GM12878 (cell line): ENCODE measurements at regions not wholly inside any gene's neighbourhood (a gene's known extent, or its start where the extent isn't known, plus 50 kb on each side); places are given as distances from the start of the nearest gene placed in this dataset.

Source experiments
- ATAC-seq: fragments of 200-7000 bp; cut with Tn5 transposase; 3 replicates; pipeline ENCODE4 v1.9.1; 2020; ENCODE audit warnings: mild to moderate bottlenecking, moderate library complexity
- BruUV-seq: library from RNA; stranded (reverse); fragments of 400-500 nt; replicated peaks from 2 replicates; lab custom pipeline; 2021; lab: Mats Ljungman, UMichigan
- CTCF ChIA-PET: fragments of 300-600 bp; sonication (Branson Sonifier 250); formaldehyde crosslinking; extraction: SDS; loops from one replicate; lab custom pipeline; 2021; ENCODE audit warnings: inconsistent platforms; lab: Yijun Ruan, JAX
- POLR2A ChIA-PET: fragments of 350-600 bp; formaldehyde crosslinking; extraction: SDS; loops from one replicate; lab custom pipeline; 2021; ENCODE audit warnings: inconsistent platforms; lab: Charles Lee
- RAD21 ChIA-PET: fragments of 300-600 bp; sonication (Branson Sonifier 250); formaldehyde crosslinking; loops from one replicate; lab custom pipeline; 2023; ENCODE audit warnings: antibody characterized with exemption; ENCODE audit not compliant: unreplicated experiment; lab: Charles Lee
- SMC1A ChIA-PET: fragments of 300-600 bp; sonication (Branson Sonifier 250); formaldehyde crosslinking; loops from one replicate; lab custom pipeline; 2023; ENCODE audit not compliant: unreplicated experiment, uncharacterized antibody; lab: Charles Lee
- DNase-seq: peaks from one replicate; pipeline ENCODE4 v3.0.0-alpha.2; 2011; ENCODE audit warnings: low read depth, low spot score
- FAIRE-seq: peaks from 3 replicates; lab custom pipeline; 2011; peaks lifted over from hg19 to GRCh38; lab: Jason Lieb, UNC
- H2AFZ ChIP-seq: 2 replicates; pipeline ENCODE4 v1.6.0; 2011; ENCODE audit warnings: low read depth, low read length, control low read depth; ENCODE audit not compliant: control insufficient read depth
- H3K27ac ChIP-seq: 2 replicates; pipeline ENCODE4 v1.5.1; 2011; ENCODE audit warnings: control low read depth; ENCODE audit not compliant: control insufficient read depth, insufficient read depth
- H3K27me3 ChIP-seq, 2 experiments: replicated peaks in 1 of 2; 2 replicates each; pipeline versions ENCODE4 v1.6.0 to v1.6.1; 2011; ENCODE audit warnings: low read length in 1 of 2; ENCODE audit not compliant: control insufficient read depth in 2 of 2, insufficient read depth in 2 of 2
- H3K36me3 ChIP-seq, 2 experiments: 2 replicates each; pipeline ENCODE4 v1.5.1; 2011; ENCODE audit warnings: low read length in 1 of 2; ENCODE audit not compliant: control insufficient read depth in 2 of 2, insufficient read depth in 2 of 2
- H3K4me1 ChIP-seq: 2 replicates; pipeline ENCODE4 v1.6.1; 2011; ENCODE audit warnings: mild to moderate bottlenecking, low read length, moderate library complexity, mixed read lengths; ENCODE audit not compliant: control insufficient read depth, insufficient read depth
- H3K4me2 ChIP-seq: 2 replicates; pipeline ENCODE4 v1.6.0; 2011; ENCODE audit warnings: control low read depth; ENCODE audit not compliant: control insufficient read depth, insufficient read depth
- H3K4me3 ChIP-seq: fragments of 200-600 bp; sonication (generic); 2 replicates; pipeline ENCODE4 v1.5.1; 2016
- H3K79me2 ChIP-seq: 2 replicates; pipeline ENCODE4 v1.6.0; 2011; ENCODE audit warnings: low read length; ENCODE audit not compliant: control insufficient read depth, insufficient read depth
- H3K9ac ChIP-seq: 2 replicates; pipeline ENCODE4 v1.8.0; 2011; ENCODE audit warnings: low read length, control low read depth, mixed read lengths; ENCODE audit not compliant: control insufficient read depth, insufficient read depth
- H3K9me3 ChIP-seq: replicated peaks from 3 replicates; pipeline ENCODE4 v1.5.1; 2011; ENCODE audit warnings: mild to moderate bottlenecking, low read length; ENCODE audit not compliant: control insufficient read depth, insufficient read depth
- H4K20me1 ChIP-seq: 2 replicates; pipeline ENCODE4 v1.6.0; 2011; ENCODE audit not compliant: control insufficient read depth, insufficient read depth
- ATF2 ChIP-seq: IDR thresholded peaks from 2 replicates; pipeline ENCODE4 v1.6.1; 2012; ENCODE audit warnings: low read length, inconsistent platforms
- BMI1 ChIP-seq: fragments of 450-650 bp; IDR thresholded peaks from 2 replicates; pipeline ENCODE4 v1.6.1; 2016; ENCODE audit warnings: mild to moderate bottlenecking, moderate library complexity, borderline replicate concordance
- EED ChIP-seq: sonication (generic); IDR thresholded peaks from 2 replicates; pipeline ENCODE4 v1.6.1; 2016; ENCODE audit warnings: antibody characterized with exemption, low read depth
- IRF5 ChIP-seq: fragments of 450-650 bp; IDR thresholded peaks from 2 replicates; pipeline ENCODE4 v1.6.1; 2017; ENCODE audit warnings: borderline replicate concordance
- KDM1A ChIP-seq: fragments of 200-600 bp; sonication (generic); IDR thresholded peaks from 2 replicates; pipeline ENCODE4 v1.6.1; 2016; ENCODE audit warnings: borderline replicate concordance
- MYB ChIP-seq: fragments of 150-350 bp; IDR thresholded peaks from 2 replicates; pipeline ENCODE4 v1.6.1; 2014; ENCODE audit warnings: mild to moderate bottlenecking, low read depth, low read length, borderline replicate concordance
- NBN ChIP-seq: fragments of 450-650 bp; IDR thresholded peaks from 2 replicates; pipeline ENCODE4 v1.6.1; 2016
- POU2F2 ChIP-seq: IDR thresholded peaks from 3 replicates; pipeline ENCODE4 v1.6.1; 2011; ENCODE audit warnings: low read depth, mild to moderate bottlenecking, low read length, borderline replicate concordance
- SREBF2 ChIP-seq: IDR thresholded peaks from 2 replicates; pipeline ENCODE4 v1.6.1; 2012; ENCODE audit warnings: mild to moderate bottlenecking, low read length
- SUZ12 ChIP-seq: fragments of 200-600 bp; sonication (generic); IDR thresholded peaks from one replicate; pipeline ENCODE4 v1.6.1; 2018; ENCODE audit warnings: antibody characterized with exemption, mild to moderate bottlenecking; ENCODE audit not compliant: unreplicated experiment
- ZNF24 ChIP-seq: fragments of 450-650 bp; IDR thresholded peaks from 2 replicates; pipeline ENCODE4 v1.6.1; 2017; ENCODE audit warnings: antibody characterized with exemption, mild to moderate bottlenecking
- ZZZ3 ChIP-seq: IDR thresholded peaks from 2 replicates; pipeline ENCODE4 v1.6.1; 2011; ENCODE audit warnings: low read depth; ENCODE audit not compliant: control insufficient read depth, insufficient read length
- WGBS: methylation state at CpG from one replicate; pipeline ENCODE4 v1.1.6; 2016; ENCODE audit warnings: low lambda C conversion rate; ENCODE audit not compliant: insufficient replicate concordance, insufficient coverage; ENCODE audit errors: missing lambda C conversion rate; 5-methylcytosine and 5-hydroxymethylcytosine counted together
- in situ Hi-C: fragments of 300-500 bp; cut with MboI; formaldehyde crosslinking; loops from 9 replicates; pipeline ENCODE4 v1.14.3; 2018; ENCODE audit warnings: mixed read lengths
- intact Hi-C: fragments of 100-400 bp; cut with micrococcal nuclease; formaldehyde crosslinking; loops from one replicate; pipeline ENCODE4 v1.14.2; 2022; ENCODE audit not compliant: unreplicated experiment

GRCh38 chr1:59162665-59163064 lies 134.2 kb upstream of the FGGY start:
- Histone ChIP-seq H3K27ac (no peak overlapping the region), H3K9me3 (peaks cover 2% of the 10 kb centered on the region; the same call in 2 of the 3 replicates), H4K20me1 (no peaks in the 10 kb centered on the region), H3K27me3 (0 out of 4 replicates have a peak, but pooled peaks cover 0 to 2% of the 10 kb centered on the region in 2 experiments), H3K4me2 (no peak overlapping the region), H3K9ac (no peak overlapping the region), H3K4me1 (no peaks in the 10 kb centered on the region), H3K4me3 (no peak overlapping the region), H2AFZ (no peak overlapping the region), H3K36me3 (no peaks in the 10 kb centered on the region), H3K79me2 (no peaks in the 10 kb centered on the region)
- ChIA-PET SMC1A (interaction anchor here (0.6 to 1.4 kb wide), 2 partner anchors 11 to 675 kb away, joined by 3 to 4 read pairs; no protein-coding TSS in a partner anchor), RAD21 (no interaction called here), POLR2A (no interaction called here), CTCF (interaction anchor here (1.5 kb wide), 1 partner anchor 536 kb away, joined by 4 read pairs; no protein-coding TSS in a partner anchor)
- DNase-seq (no peak), ATAC-seq (no peak), FAIRE-seq (no peak)
- in situ Hi-C loops (no loop called here), intact Hi-C loops (no loop called here)
- TF ChIP-seq ZZZ3 (no peak), BMI1 (no peak), NBN (no peak), MYB (no peak)
- 5% methylated on average over 1 of the region's 1 CpG for WGBS
- no TSS peak for BruUV-seq

- no peak overlapping the region for H3K4me2 ChIP-seq
- POLR2A ChIA-PET, result no interaction called here
- no peak for TF ChIP-seq KDM1A
- no peak for TF ChIP-seq EED
- no peak for TF ChIP-seq POU2F2
- TF ChIP-seq SREBF2, result no peak
- TF ChIP-seq MYB, result no peak
- no peak for TF ChIP-seq ATF2
- no peak for TF ChIP-seq ZNF24
- TF ChIP-seq SUZ12, result no peak
- TF ChIP-seq IRF5, result no peak
- TF ChIP-seq ZZZ3, result no peak
These were observed 133.4 kb upstream of the FGGY start for GRCh38 chr1:59163268-59164092.

More at GRCh38 chr1:59163268-59164092, 133.4 kb upstream of the FGGY start:
- RAD21 ChIA-PET, result no interaction called here
- DNase-seq (no peak), FAIRE-seq (no peak), ATAC-seq (no peak)
- H3K4me1 ChIP-seq, result no peaks in the 10 kb centered on the region
- no peaks in the 10 kb centered on the region for H4K20me1 ChIP-seq
- H3K9me3 ChIP-seq, result no peaks in the 10 kb centered on the region; the same call in 1 of the 3 replicates
- no peak overlapping the region for H2AFZ ChIP-seq
- no peaks in the 10 kb centered on the region for H3K36me3 ChIP-seq
- no peak overlapping the region for H3K4me3 ChIP-seq
- H3K79me2 ChIP-seq, result no peaks in the 10 kb centered on the region
- WGBS, result 17% methylated on average over 6 of the region's 6 CpGs
- no TSS peak for BruUV-seq
- CTCF ChIA-PET, result interaction anchor here (1.2 to 1.5 kb wide), 2 partner anchors 17 to 535 kb away, joined by 3 to 4 read pairs; no protein-coding TSS in a partner anchor
- intact Hi-C loops, result no loop called here
- H3K27me3 ChIP-seq, result 0 out of 4 replicates have a peak, but pooled peaks cover 0 to 2% of the 10 kb centered on the region in 2 experiments
- H3K9ac ChIP-seq, result no peak overlapping the region
- H3K27ac ChIP-seq, result no peak overlapping the region
- SMC1A ChIA-PET, result interaction anchor here (0.8 to 1.4 kb wide), 2 partner anchors 12 to 73 kb away, joined by 3 to 4 read pairs; no protein-coding TSS in a partner anchor
- in situ Hi-C loops, result no loop called here
